ENCODE measurements at regions not wholly inside any gene's neighbourhood (a gene's known extent, or its start where the extent isn't known, plus 50 kb on each side); places are given as distances from the start of the nearest gene placed in this dataset.

GRCh38 chr2:219967247-219968245, 340.1 kb downstream of the SLC4A3 start:
- TF ChIP-seq, protein P1, sequence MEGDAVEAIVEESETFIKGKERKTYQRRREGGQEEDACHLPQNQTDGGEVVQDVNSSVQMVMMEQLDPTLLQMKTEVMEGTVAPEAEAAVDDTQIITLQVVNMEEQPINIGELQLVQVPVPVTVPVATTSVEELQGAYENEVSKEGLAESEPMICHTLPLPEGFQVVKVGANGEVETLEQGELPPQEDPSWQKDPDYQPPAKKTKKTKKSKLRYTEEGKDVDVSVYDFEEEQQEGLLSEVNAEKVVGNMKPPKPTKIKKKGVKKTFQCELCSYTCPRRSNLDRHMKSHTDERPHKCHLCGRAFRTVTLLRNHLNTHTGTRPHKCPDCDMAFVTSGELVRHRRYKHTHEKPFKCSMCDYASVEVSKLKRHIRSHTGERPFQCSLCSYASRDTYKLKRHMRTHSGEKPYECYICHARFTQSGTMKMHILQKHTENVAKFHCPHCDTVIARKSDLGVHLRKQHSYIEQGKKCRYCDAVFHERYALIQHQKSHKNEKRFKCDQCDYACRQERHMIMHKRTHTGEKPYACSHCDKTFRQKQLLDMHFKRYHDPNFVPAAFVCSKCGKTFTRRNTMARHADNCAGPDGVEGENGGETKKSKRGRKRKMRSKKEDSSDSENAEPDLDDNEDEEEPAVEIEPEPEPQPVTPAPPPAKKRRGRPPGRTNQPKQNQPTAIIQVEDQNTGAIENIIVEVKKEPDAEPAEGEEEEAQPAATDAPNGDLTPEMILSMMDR (IDR thresholded peaks at IDR 0.05) = no peak
- no peak for DNase-seq (ENCODE audit: low spot score)
- ATAC-seq (ENCODE audit: low FRiP score) = no peak

GRCh38 chr2:219968685-219969345, 341.4 kb downstream of the SLC4A3 start:
- TF ChIP-seq, protein P1 (IDR thresholded peaks at IDR 0.05) = no peak
- ATAC-seq (ENCODE audit: low FRiP score) = no peak
- no peak for DNase-seq (ENCODE audit: low spot score)

- no peak for DNase-seq (ENCODE audit: low spot score)
- no peak for ATAC-seq (ENCODE audit: low FRiP score)
- TF ChIP-seq, protein P1 (IDR thresholded peaks at IDR 0.05) = no peak
Observed at GRCh38 chr2:219969508-219969907, 342.1 kb downstream of the SLC4A3 start.

GRCh38 chr2:219973136-219973535, 345.7 kb downstream of the SLC4A3 start:
- no peak for ATAC-seq (ENCODE audit: low FRiP score)
- TF ChIP-seq, protein P1 (IDR thresholded peaks at IDR 0.05) = no peak
- DNase-seq (ENCODE audit: low spot score) = no peak

- TF ChIP-seq, protein P1 (IDR thresholded peaks at IDR 0.05) = no peak
- DNase-seq (ENCODE audit: low spot score) (no peak), ATAC-seq (ENCODE audit: low FRiP score) (no peak)
Observed at GRCh38 chr2:219976871-219977270, 349.4 kb downstream of the SLC4A3 start.

- no peak for ATAC-seq (ENCODE audit: low FRiP score)
- no peak for DNase-seq (ENCODE audit: low spot score)
- TF ChIP-seq, protein P1 (IDR thresholded peaks at IDR 0.05) = no peak
Observed at GRCh38 chr2:219980638-219981037, 353.2 kb downstream of the SLC4A3 start.

Data from omental fat pad (tissue), 3 donors.